Esophagus squamous epithelium (tissue), 5 donors: ENCODE measurements at regions not wholly inside any gene's neighbourhood (a gene's known extent, or its start where the extent isn't known, plus 50 kb on each side); places are given as distances from the start of the nearest gene placed in this dataset.
A peak's percentile ranks its signal among the peaks of the same experiment; 100 is the strongest.

ENCODE experiments used
- DNase-seq: peaks from one replicate; lab custom pipeline; 2025; lab: John Stamatoyannopoulos, UW
- H3K27ac ChIP-seq, 4 donors: fragments of 200-600 bp; sonication (generic); one replicate each; pipeline ENCODE4 v1.5.1; 2016 to 2019; ENCODE audit warnings: mild to moderate bottlenecking in 1 of 4
- H3K27me3 ChIP-seq, 4 donors: fragments of 200-600 bp; sonication (generic); 1 replicate in 3 of 4; 2 replicates in 1 of 4; pipeline versions ENCODE4 v1.5.1 to v1.6.0; 2017 to 2021; ENCODE audit warnings: antibody characterized with exemption in 1 of 4
- H3K36me3 ChIP-seq, 3 donors: fragments of 200-600 bp; sonication (generic); one replicate each; pipeline ENCODE4 v1.5.1; 2016 to 2019
- H3K4me1 ChIP-seq, 3 donors: fragments of 200-600 bp; sonication (generic); one replicate each; pipeline ENCODE4 v1.5.1; 2017 to 2019
- H3K4me3 ChIP-seq, 4 donors: fragments of 200-600 bp; sonication (generic); 1 replicate in 3 of 4; 2 replicates in 1 of 4; pipeline ENCODE4 v1.5.1; 2016 to 2019; ENCODE audit warnings: mild to moderate bottlenecking in 2 of 4, moderate library complexity in 1 of 4
- H3K9me3 ChIP-seq, 3 donors: fragments of 200-600 bp; sonication (generic); one replicate each; pipeline ENCODE4 v1.5.1; 2016 to 2019
- CTCF ChIP-seq, 6 experiments: fragments of 450-650 bp in 4 of 6; fragments of 200-600 bp in 2 of 6; sonication (generic) in 2 of 6; IDR thresholded peaks; one replicate each; pipeline ENCODE4 v1.5.1; 2016 to 2019; ENCODE audit warnings: antibody characterized with exemption in 6 of 6, mild to moderate bottlenecking in 4 of 6, moderate library complexity in 4 of 6
- POLR2A ChIP-seq, 4 donors: fragments of 450-650 bp; IDR thresholded peaks; one replicate each; pipeline ENCODE4 v1.6.1; 2017; ENCODE audit warnings: antibody characterized with exemption in 4 of 4, mild to moderate bottlenecking in 4 of 4, moderate library complexity in 3 of 4
- WGBS, 2 donors: methylation state at CpG; one replicate each; pipeline ENCODE4 v1.1.5; 2018; 5-methylcytosine and 5-hydroxymethylcytosine counted together
- intact Hi-C: fragments of 100-400 bp; cut with DNase I; formaldehyde crosslinking; loops from one replicate; pipeline ENCODE4 v1.15.0; 2022
- donor health status: DM: yes; HTN: yes; CAD: no.

GRCh38 chr13:40063278-40063698, 407.8 kb downstream of the COG6 start:
- no peak for DNase-seq
- no peaks in the 10 kb centered on the region for H3K27me3 ChIP-seq
- no peak for TF ChIP-seq POLR2A (IDR thresholded peaks at IDR 0.05)
- no peak for TF ChIP-seq CTCF (IDR thresholded peaks at IDR 0.05)
- WGBS, 2 donors, result 41 to 59% methylated on average over 6 of the region's 8 CpGs
- H3K4me1 ChIP-seq, result peaks cover 18 to 64% (median 25%) of the 10 kb centered on the region in 3 donors
- H3K36me3 ChIP-seq, result no peaks in the 10 kb centered on the region
- no peak overlapping the region for H3K4me3 ChIP-seq
- intact Hi-C loops, result loop anchor here (5.0 kb wide), 1 partner anchor 604 kb away; the partner anchor contains the start of gene FOXO1
- H3K27ac ChIP-seq, result no peak overlapping the region
- no peaks in the 10 kb centered on the region for H3K9me3 ChIP-seq

GRCh38 chr13:40063703-40064102, 408.2 kb downstream of the COG6 start:
- 47 to 50% methylated on average over 1 of the region's 1 CpG for WGBS, 2 donors
- no peak for DNase-seq
- intact Hi-C loops, result loop anchor here (5.0 kb wide), 1 partner anchor 604 kb away; the partner anchor contains the start of gene FOXO1
- Histone ChIP-seq H3K4me3 (no peak overlapping the region), H3K36me3 (no peaks in the 10 kb centered on the region), H3K9me3 (no peaks in the 10 kb centered on the region), H3K27me3 (no peaks in the 10 kb centered on the region), H3K27ac (no peak overlapping the region), H3K4me1 (peaks cover 18 to 60% (median 25%) of the 10 kb centered on the region in 3 donors)
- no peak for TF ChIP-seq POLR2A (IDR thresholded peaks at IDR 0.05)
- TF ChIP-seq CTCF (IDR thresholded peaks at IDR 0.05), result no peak

DNA sequence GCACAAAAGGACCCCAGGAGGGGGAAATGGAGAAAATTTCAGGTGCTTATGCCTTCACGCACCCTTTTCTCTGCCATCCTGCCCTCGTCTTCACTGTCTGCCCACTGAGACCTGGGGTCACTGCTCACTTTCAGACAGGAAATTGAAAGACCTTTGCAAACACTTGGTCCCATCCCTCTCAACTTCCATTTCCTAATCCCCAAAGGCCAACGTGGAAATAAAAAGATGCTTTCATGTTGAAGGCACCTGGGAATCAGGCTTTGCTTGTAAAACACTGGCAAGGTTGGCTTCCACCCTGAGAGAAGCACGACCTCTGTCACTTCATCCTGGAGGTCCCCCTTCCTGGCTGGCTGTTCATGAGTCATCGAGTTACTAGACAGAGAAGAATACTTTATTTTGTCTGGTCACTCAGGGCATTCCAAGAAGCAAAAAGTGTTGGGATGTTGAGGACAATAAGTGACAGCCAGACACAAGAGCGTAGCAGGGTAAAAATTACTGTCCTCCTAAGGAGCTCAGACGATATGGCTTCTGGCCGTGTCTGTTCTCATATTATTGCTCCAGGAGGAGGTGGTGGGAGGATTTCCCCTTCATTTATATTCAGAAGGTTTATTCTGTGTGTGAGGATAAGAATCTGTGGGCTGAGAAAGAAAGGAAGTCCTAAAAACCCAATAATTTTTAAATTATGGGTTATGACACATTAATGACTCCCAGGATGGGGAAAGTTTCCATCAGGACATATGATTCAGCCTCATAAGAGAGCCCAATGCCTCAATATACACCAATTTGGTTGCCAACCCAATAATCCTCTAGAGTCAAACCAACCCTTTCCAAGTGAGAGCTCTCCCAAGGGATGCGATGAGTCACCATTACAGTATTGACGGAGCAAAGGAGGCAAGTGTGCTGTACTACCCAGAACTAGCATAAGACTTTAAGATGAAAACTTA, 409.0 kb downstream of the COG6 start:
- peaks cover 18 to 57% (median 25%) of the 10 kb centered on the region in 3 donors for H3K4me1 ChIP-seq
- no peak for TF ChIP-seq POLR2A (IDR thresholded peaks at IDR 0.05)
- TF ChIP-seq CTCF (IDR thresholded peaks at IDR 0.05), result no peak
- no peak for DNase-seq
- H3K27me3 ChIP-seq, result no peaks in the 10 kb centered on the region
- H3K36me3 ChIP-seq, result no peaks in the 10 kb centered on the region
- intact Hi-C loops, result loop anchor here (5.0 kb wide), 1 partner anchor 603 kb away; the partner anchor contains the start of gene FOXO1
- no peak overlapping the region for H3K4me3 ChIP-seq
- H3K9me3 ChIP-seq, result no peaks in the 10 kb centered on the region
- H3K27ac ChIP-seq, result no peak overlapping the region
- 60 to 62% methylated on average over 8 to 9 of the region's 10 CpGs for WGBS, 2 donors

GRCh38 chr13:40069173-40070044, 413.9 kb downstream of the COG6 start:
- TF ChIP-seq POLR2A (IDR thresholded peaks at IDR 0.05), result no peak
- TF ChIP-seq CTCF (IDR thresholded peaks at IDR 0.05), result peak; percentile 73 to 89 (median 86)
- Histone ChIP-seq H3K27ac (peak overlapping the region in 1 of 4 donors; percentile 31), H3K9me3 (no peaks in the 10 kb centered on the region), H3K36me3 (no peaks in the 10 kb centered on the region), H3K4me1 (peaks cover 0 to 19% (median 6%) of the 10 kb centered on the region in 3 donors), H3K4me3 (no peak overlapping the region), H3K27me3 (no peaks in the 10 kb centered on the region)
- 27 to 35% methylated on average over 11 of the region's 11 CpGs for WGBS, 2 donors
- no peak for DNase-seq
- intact Hi-C loops, result no loop called here
